Psoas muscle (tissue), 7 donors: ENCODE measurements at regions not wholly inside any gene's neighbourhood (a gene's known extent, or its start where the extent isn't known, plus 50 kb on each side); places are given as distances from the start of the nearest gene placed in this dataset.

Experiments
- ATAC-seq, 4 donors: fragments of 200-7000 bp; cut with Tn5 transposase; one replicate each; pipeline ENCODE4 v1.9.1; 2020; ENCODE audit warnings: moderate library complexity in 3 of 4, mild to moderate bottlenecking in 2 of 4
- DNase-seq, 2 donors: peaks; one replicate each; pipeline ENCODE4 v3.0.0-alpha.2; 2020
- H3K27ac ChIP-seq: fragments of 200-600 bp; one replicate; pipeline ENCODE4 v1.8.0; 2022
- H3K27me3 ChIP-seq, 3 donors: fragments of 200-600 bp in 1 of 3; one replicate each; pipeline versions ENCODE4 v1.6.1 to v1.8.0; 2013 to 2022; ENCODE audit warnings: low read length in 2 of 3, mild to moderate bottlenecking in 2 of 3, moderate library complexity in 1 of 3; ENCODE audit not compliant: insufficient read depth in 3 of 3
- H3K36me3 ChIP-seq, 2 donors: fragments of 200-600 bp in 1 of 2; one replicate each; pipeline versions ENCODE4 v1.6.1 to v1.8.0; 2013 to 2022; ENCODE audit warnings: low read depth in 1 of 2, mild to moderate bottlenecking in 1 of 2, moderate library complexity in 1 of 2; ENCODE audit not compliant: insufficient read depth in 1 of 2
- H3K4me1 ChIP-seq: fragments of 200-600 bp; one replicate; pipeline ENCODE4 v1.8.0; 2022
- H3K4me3 ChIP-seq: fragments of 200-600 bp; one replicate; pipeline ENCODE4 v1.8.0; 2022; ENCODE audit warnings: mild to moderate bottlenecking
- H3K9me3 ChIP-seq: fragments of 200-600 bp; one replicate; pipeline ENCODE4 v1.8.0; 2022
- CTCF ChIP-seq: fragments of 200-600 bp; IDR thresholded peaks from one replicate; pipeline ENCODE4 v1.8.0; 2022; ENCODE audit warnings: antibody characterized with exemption
- WGBS, 3 donors: extraction: QIAGEN DNeasy Blood & Tissue Kit; methylation state at CpG; one replicate each; pipeline versions ENCODE4 v1.1.6 to v1.1.7; 2013; 5-methylcytosine and 5-hydroxymethylcytosine counted together
- intact Hi-C, 2 donors: fragments of 100-400 bp; cut with DNase I; formaldehyde crosslinking; loops; one replicate each; pipeline versions ENCODE4 v1.11.0 to v1.14.2; 2022
- donor health status: healthy with polysubstance abuse.
- donor health status: DM: no; HTN: no; CAD: no; lungs with moderate emphysema.
- donor health status: Bipolar disorder and iron deficiency.
- donor health status: healthy.
- donor health status: DM: yes; HTN: yes; CAD: no.
- donor health status: DM: no; HTN: no; CAD: no.
- donor health status: DM: yes; HTN: yes; CAD: no.

- no peak overlapping the region for H3K4me3 ChIP-seq
- H3K27me3 ChIP-seq, result no peaks in the 10 kb centered on the region
- H3K9me3 ChIP-seq, result no peaks in the 10 kb centered on the region
- ATAC-seq, result no peak
- H3K4me1 ChIP-seq, result no peaks in the 10 kb centered on the region
- intact Hi-C loops, result loop anchor here in 1 of 2 donors (10.0 kb wide), 1 partner anchor 1828 kb away; no protein-coding TSS in a partner anchor
- DNase-seq, result no peak
- TF ChIP-seq CTCF, result no peak
- 63 to 72% (median 67%) methylated on average over 7 of the region's 7 CpGs for WGBS, 3 donors
- H3K27ac ChIP-seq, result no peak overlapping the region
- H3K36me3 ChIP-seq, result no peaks in the 10 kb centered on the region
Measured at GRCh38 chr4:144302704-144303536, 162.4 kb upstream of the GYPA start.

GRCh38 chr4:144304025-144304424, 163.5 kb upstream of the GYPA start:
- WGBS, 3 donors, result 60 to 65% (median 62%) methylated on average over 2 of the region's 2 CpGs
- no peaks in the 10 kb centered on the region for H3K27me3 ChIP-seq
- no peak overlapping the region for H3K27ac ChIP-seq
- no peaks in the 10 kb centered on the region for H3K4me1 ChIP-seq
- H3K9me3 ChIP-seq, result no peaks in the 10 kb centered on the region
- DNase-seq (no peak), ATAC-seq (no peak)
- intact Hi-C loops, result loop anchor here in 1 of 2 donors (10.0 kb wide), 1 partner anchor 1829 kb away; no protein-coding TSS in a partner anchor
- H3K36me3 ChIP-seq, result no peaks in the 10 kb centered on the region
- no peak overlapping the region for H3K4me3 ChIP-seq
- no peak for TF ChIP-seq CTCF

- ATAC-seq (no peak), DNase-seq (no peak)
- no peaks in the 10 kb centered on the region for H3K36me3 ChIP-seq
- H3K4me3 ChIP-seq, result no peak overlapping the region
- 83 to 87% (median 83%) methylated on average over 4 of the region's 4 CpGs for WGBS, 3 donors
- H3K9me3 ChIP-seq, result peaks cover 9% of the 10 kb centered on the region
- no peaks in the 10 kb centered on the region for H3K4me1 ChIP-seq
- no peaks in the 10 kb centered on the region for H3K27me3 ChIP-seq
- TF ChIP-seq CTCF, result no peak
- H3K27ac ChIP-seq, result no peak overlapping the region
- intact Hi-C loops, result no loop called here
Measured at GRCh38 chr4:144310535-144310934, 170.0 kb upstream of the GYPA start.

- ATAC-seq, result no peak
- Histone ChIP-seq H3K4me1 (no peaks in the 10 kb centered on the region), H3K9me3 (peaks cover 9% of the 10 kb centered on the region), H3K4me3 (no peak overlapping the region), H3K27ac (no peak overlapping the region), H3K27me3 (no peaks in the 10 kb centered on the region), H3K36me3 (no peaks in the 10 kb centered on the region)
- no peak for TF ChIP-seq CTCF
- no peak for DNase-seq
- intact Hi-C loops, result no loop called here
Measured at GRCh38 chr4:144313370-144313769, 172.9 kb upstream of the GYPA start.

GRCh38 chr4:144316869-144317268, 176.4 kb upstream of the GYPA start:
- WGBS, 3 donors, result 76 to 87% (median 83%) methylated on average over 1 of the region's 1 CpG
- Histone ChIP-seq H3K4me3 (no peak overlapping the region), H3K27ac (no peak overlapping the region), H3K9me3 (peaks cover 9% of the 10 kb centered on the region), H3K36me3 (no peaks in the 10 kb centered on the region), H3K27me3 (no peaks in the 10 kb centered on the region), H3K4me1 (no peaks in the 10 kb centered on the region)
- no peak for DNase-seq
- ATAC-seq, result no peak
- intact Hi-C loops, result no loop called here
- no peak for TF ChIP-seq CTCF
